SK-N-MC (cell line): ENCODE measurements at regions not wholly inside any gene's neighbourhood (a gene's known extent, or its start where the extent isn't known, plus 50 kb on each side); places are given as distances from the start of the nearest gene placed in this dataset.

Source experiments
- DNase-seq: peaks from one replicate; pipeline ENCODE4 v3.0.0-alpha.2; 2011; ENCODE audit warnings: low read depth, low spot score
- H3K27ac ChIP-seq: fragments of 200-600 bp; sonication (generic); 2 replicates; pipeline ENCODE4 v1.5.1; 2016; ENCODE audit warnings: mixed run types
- H3K36me3 ChIP-seq: fragments of 200-600 bp; sonication (generic); 2 replicates; pipeline ENCODE4 v1.6.1; 2017; ENCODE audit warnings: antibody characterized with exemption, low read length, mixed read lengths; ENCODE audit not compliant: insufficient read depth
- H3K4me3 ChIP-seq: fragments of 200-600 bp; sonication (generic); 2 replicates; pipeline ENCODE4 v1.5.1; 2016
- H3K9ac ChIP-seq: fragments of 200-600 bp; sonication (generic); 2 replicates; pipeline ENCODE4 v1.8.0; 2017; ENCODE audit warnings: mixed run types, mixed read lengths; ENCODE audit not compliant: insufficient read length
- H3K9me3 ChIP-seq: fragments of 200-600 bp; sonication (generic); 2 replicates; pipeline ENCODE4 v1.6.1; 2017; ENCODE audit warnings: low read depth, mild to moderate bottlenecking, antibody characterized with exemption, low read length, moderate library complexity, mixed read lengths
- EZH2 ChIP-seq: fragments of 200-600 bp; sonication (generic); IDR thresholded peaks from one replicate; pipeline ENCODE4 v1.6.1; 2017; ENCODE audit warnings: antibody characterized with exemption
- FOXP2 ChIP-seq: optimal IDR thresholded peaks from 2 replicates; pipeline ENCODE3; 2011; ENCODE audit warnings: mild to moderate bottlenecking, moderate library complexity; ENCODE audit not compliant: insufficient read depth; ENCODE audit errors: extremely low read length, control extremely low read depth
- POLR2AphosphoS5 ChIP-seq: IDR thresholded peaks from 2 replicates; pipeline ENCODE4 v1.6.1; 2012; ENCODE audit warnings: mild to moderate bottlenecking, low read depth, low read length, borderline replicate concordance

GRCh38 chrX:110561034-110561433 lies 202.4 kb downstream of the RTL9 start:
- H3K4me3 ChIP-seq, result no peak overlapping the region
- TF ChIP-seq EZH2 (no peak), POLR2AphosphoS5 (no peak), FOXP2 (no peak)
- no peak for DNase-seq
- no peak overlapping the region for H3K9ac ChIP-seq
- no peak overlapping the region for H3K27ac ChIP-seq
- H3K9me3 ChIP-seq, result no peaks in the 10 kb centered on the region
- no peaks in the 10 kb centered on the region for H3K36me3 ChIP-seq

- H3K27ac ChIP-seq, result no peak overlapping the region
- H3K4me3 ChIP-seq, result no peak overlapping the region
- no peak for TF ChIP-seq EZH2
- no peak overlapping the region for H3K9ac ChIP-seq
- no peaks in the 10 kb centered on the region for H3K36me3 ChIP-seq
- no peak for DNase-seq
- no peaks in the 10 kb centered on the region for H3K9me3 ChIP-seq
Observed at GRCh38 chrX:110563282-110563681, 204.6 kb downstream of the RTL9 start.

GRCh38 chrX:110568441-110568840 lies 209.8 kb downstream of the RTL9 start:
- no peaks in the 10 kb centered on the region for H3K9me3 ChIP-seq
- no peaks in the 10 kb centered on the region for H3K36me3 ChIP-seq
- no peak overlapping the region for H3K9ac ChIP-seq
- H3K4me3 ChIP-seq, result no peak overlapping the region
- H3K27ac ChIP-seq, result no peak overlapping the region
- no peak for TF ChIP-seq POLR2AphosphoS5
- TF ChIP-seq FOXP2, result no peak
- TF ChIP-seq EZH2, result no peak
- DNase-seq, result no peak

GRCh38 chrX:110569506-110569905 lies 210.9 kb downstream of the RTL9 start:
- no peaks in the 10 kb centered on the region for H3K9me3 ChIP-seq
- H3K36me3 ChIP-seq, result no peaks in the 10 kb centered on the region
- H3K9ac ChIP-seq, result no peak overlapping the region
- TF ChIP-seq POLR2AphosphoS5 (no peak), FOXP2 (no peak), EZH2 (no peak)
- no peak overlapping the region for H3K27ac ChIP-seq
- no peak overlapping the region for H3K4me3 ChIP-seq
- no peak for DNase-seq

GRCh38 chrX:110578270-110578669 lies 217.3 kb downstream of the CHRDL1 start:
- Histone ChIP-seq H3K4me3 (no peak overlapping the region), H3K9ac (no peak overlapping the region), H3K27ac (no peak overlapping the region), H3K9me3 (no peaks in the 10 kb centered on the region), H3K36me3 (no peaks in the 10 kb centered on the region)
- TF ChIP-seq EZH2 (no peak), FOXP2 (no peak), POLR2AphosphoS5 (no peak)
- no peak for DNase-seq

GRCh38 chrX:110584083-110584482 lies 211.5 kb downstream of the CHRDL1 start:
- Histone ChIP-seq H3K9ac (no peak overlapping the region), H3K9me3 (no peaks in the 10 kb centered on the region), H3K27ac (no peak overlapping the region), H3K36me3 (no peaks in the 10 kb centered on the region), H3K4me3 (no peak overlapping the region)
- no peak for DNase-seq
- TF ChIP-seq EZH2, result no peak
- TF ChIP-seq FOXP2, result no peak
- no peak for TF ChIP-seq POLR2AphosphoS5

- H3K36me3 ChIP-seq, result no peaks in the 10 kb centered on the region
- TF ChIP-seq EZH2, result no peak
- no peak for TF ChIP-seq POLR2AphosphoS5
- no peak for TF ChIP-seq FOXP2
- no peak for DNase-seq
- H3K9me3 ChIP-seq, result no peaks in the 10 kb centered on the region
- H3K27ac ChIP-seq, result no peak overlapping the region
- no peak overlapping the region for H3K4me3 ChIP-seq
- H3K9ac ChIP-seq, result no peak overlapping the region
Observed at GRCh38 chrX:110588164-110588563, 207.5 kb downstream of the CHRDL1 start.

- Histone ChIP-seq H3K27ac (no peak overlapping the region), H3K9me3 (no peaks in the 10 kb centered on the region), H3K36me3 (no peaks in the 10 kb centered on the region), H3K9ac (no peak overlapping the region), H3K4me3 (no peak overlapping the region)
- no peak for TF ChIP-seq FOXP2
- no peak for TF ChIP-seq POLR2AphosphoS5
- TF ChIP-seq EZH2, result no peak
- no peak for DNase-seq
Observed at GRCh38 chrX:110588853-110589252, 206.8 kb downstream of the CHRDL1 start.

GRCh38 chrX:110600745-110601310 lies 194.8 kb downstream of the CHRDL1 start:
- H3K27ac ChIP-seq, result no peak overlapping the region
- no peak for DNase-seq

More at GRCh38 chrX:110600745-110601310, 194.8 kb downstream of the CHRDL1 start:
- Histone ChIP-seq H3K9ac (no peak overlapping the region), H3K9me3 (no peaks in the 10 kb centered on the region), H3K36me3 (no peaks in the 10 kb centered on the region), H3K4me3 (no peak overlapping the region)
- TF ChIP-seq EZH2 (no peak), FOXP2 (no peak), POLR2AphosphoS5 (no peak)
